ENCODE measurements at regions not wholly inside any gene's neighbourhood (a gene's known extent, or its start where the extent isn't known, plus 50 kb on each side); places are given as distances from the start of the nearest gene placed in this dataset. TPM values are rescaled to one million over a fixed set of nuclear protein-coding genes. Genes with fewer than 3 reads are reported as not detected.
"Not testable (repeated sequence)": the region's sequence is repeated elsewhere in the genome, so short reads cannot be mapped to it uniquely, and the experiment has no call there.

GRCh38 chr3:66931699-66932098 is 66.4 kb upstream of the KBTBD8 start:
- Histone ChIP-seq H3K4me2 (ENCODE audit: low read length) (no peak overlapping the region), H3K4me1 (ENCODE audit: control insufficient read depth, insufficient read depth, low read length) (no peaks in the 10 kb centered on the region), H3K9ac (ENCODE audit: low read depth, low read length) (no peak overlapping the region), H3K9me3 (replicated peaks; ENCODE audit: low read length) (no peaks in the 10 kb centered on the region), H3K27me3 (ENCODE audit: control insufficient read depth, insufficient read depth, low read length) (peaks cover 10% of the 10 kb centered on the region), H3K4me3 (ENCODE audit: low read length) (no peak overlapping the region), H3K36me3 (ENCODE audit: insufficient read depth, low read length) (no peaks in the 10 kb centered on the region)

- no peaks in the 10 kb centered on the region for H3K36me3 ChIP-seq (ENCODE audit: insufficient read depth, low read length)
- peaks cover 10% of the 10 kb centered on the region for H3K27me3 ChIP-seq (ENCODE audit: control insufficient read depth, insufficient read depth, low read length)
- H3K4me1 ChIP-seq (ENCODE audit: control insufficient read depth, insufficient read depth, low read length): no peaks in the 10 kb centered on the region
- H3K4me2 ChIP-seq (ENCODE audit: low read length): no peak overlapping the region
- no peaks in the 10 kb centered on the region for H3K9me3 ChIP-seq (replicated peaks; ENCODE audit: low read length)
- H3K4me3 ChIP-seq (ENCODE audit: low read length): no peak overlapping the region
- H3K9ac ChIP-seq (ENCODE audit: low read depth, low read length): no peak overlapping the region
Observed at GRCh38 chr3:66933233-66933632, 64.9 kb upstream of the KBTBD8 start.

GRCh38 chr3:66934041-66934440 is 64.1 kb upstream of the KBTBD8 start:
- no peak overlapping the region for H3K4me3 ChIP-seq (ENCODE audit: low read length)
- H3K4me1 ChIP-seq (ENCODE audit: control insufficient read depth, insufficient read depth, low read length): no peaks in the 10 kb centered on the region
- no peaks in the 10 kb centered on the region for H3K36me3 ChIP-seq (ENCODE audit: insufficient read depth, low read length)
- peaks cover 10% of the 10 kb centered on the region for H3K27me3 ChIP-seq (ENCODE audit: control insufficient read depth, insufficient read depth, low read length)
- H3K9me3 ChIP-seq (replicated peaks; ENCODE audit: low read length): no peaks in the 10 kb centered on the region
- H3K9ac ChIP-seq (ENCODE audit: low read depth, low read length): no peak overlapping the region
- no peak overlapping the region for H3K4me2 ChIP-seq (ENCODE audit: low read length)

- Histone ChIP-seq H3K4me3 (ENCODE audit: low read length) (no peak overlapping the region), H3K9ac (ENCODE audit: low read depth, low read length) (no peak overlapping the region), H3K27me3 (ENCODE audit: control insufficient read depth, insufficient read depth, low read length) (peaks cover 10% of the 10 kb centered on the region), H3K4me1 (ENCODE audit: control insufficient read depth, insufficient read depth, low read length) (no peaks in the 10 kb centered on the region), H3K9me3 (replicated peaks; ENCODE audit: low read length) (no peaks in the 10 kb centered on the region), H3K36me3 (ENCODE audit: insufficient read depth, low read length) (no peaks in the 10 kb centered on the region), H3K4me2 (ENCODE audit: low read length) (no peak overlapping the region)
Observed at GRCh38 chr3:66934725-66935124, 63.4 kb upstream of the KBTBD8 start.

- H3K9ac ChIP-seq (ENCODE audit: low read depth, low read length); H3K36me3 ChIP-seq (ENCODE audit: insufficient read depth, low read length); H3K9me3 ChIP-seq (replicated peaks; ENCODE audit: low read length); H3K4me3 ChIP-seq (ENCODE audit: low read length); H3K4me1 ChIP-seq (ENCODE audit: control insufficient read depth, insufficient read depth, low read length); H3K4me2 ChIP-seq (ENCODE audit: low read length): not testable (repeated sequence)
- H3K27me3 ChIP-seq (ENCODE audit: control insufficient read depth, insufficient read depth, low read length): peaks cover 11% of the 10 kb centered on the region
Observed at GRCh38 chr3:66937041-66937440, 61.1 kb upstream of the KBTBD8 start.

- Histone ChIP-seq H3K9me3 (replicated peaks; ENCODE audit: low read length) (no peaks in the 10 kb centered on the region), H3K4me1 (ENCODE audit: control insufficient read depth, insufficient read depth, low read length) (no peaks in the 10 kb centered on the region), H3K36me3 (ENCODE audit: insufficient read depth, low read length) (no peaks in the 10 kb centered on the region), H3K4me2 (ENCODE audit: low read length) (no peak overlapping the region), H3K4me3 (ENCODE audit: low read length) (no peak overlapping the region), H3K9ac (ENCODE audit: low read depth, low read length) (no peak overlapping the region), H3K27me3 (ENCODE audit: control insufficient read depth, insufficient read depth, low read length) (peaks cover 11% of the 10 kb centered on the region)
Observed at GRCh38 chr3:66938338-66938963, 59.7 kb upstream of the KBTBD8 start.

GRCh38 chr3:66948041-66948440 is 50.1 kb upstream of the KBTBD8 start:
- H3K9me3 ChIP-seq (replicated peaks; ENCODE audit: low read length): no peaks in the 10 kb centered on the region
- H3K36me3 ChIP-seq (ENCODE audit: insufficient read depth, low read length): no peaks in the 10 kb centered on the region
- no peak overlapping the region for H3K9ac ChIP-seq (ENCODE audit: low read depth, low read length)
- no peak overlapping the region for H3K4me2 ChIP-seq (ENCODE audit: low read length)
- H3K4me1 ChIP-seq (ENCODE audit: control insufficient read depth, insufficient read depth, low read length): no peaks in the 10 kb centered on the region
- peaks cover 11% of the 10 kb centered on the region for H3K27me3 ChIP-seq (ENCODE audit: control insufficient read depth, insufficient read depth, low read length)
- H3K4me3 ChIP-seq (ENCODE audit: low read length): no peak overlapping the region

Small RNA genes lying in the stretch of these regions (small RNA-seq; reads per million reads assigned to genes)
- not detected for gene RPL21P41
